HG02678 (cell line): ENCODE measurements at regions not wholly inside any gene's neighbourhood (a gene's known extent, or its start where the extent isn't known, plus 50 kb on each side); places are given as distances from the start of the nearest gene placed in this dataset.

Experiments
- ATAC-seq: cut with Tn5 transposase; IDR thresholded peaks from one replicate; pipeline ENCODE4 v1.9.1; 2021; ENCODE audit warnings: mild to moderate bottlenecking, moderate library complexity; ENCODE audit not compliant: unreplicated experiment

DNA sequence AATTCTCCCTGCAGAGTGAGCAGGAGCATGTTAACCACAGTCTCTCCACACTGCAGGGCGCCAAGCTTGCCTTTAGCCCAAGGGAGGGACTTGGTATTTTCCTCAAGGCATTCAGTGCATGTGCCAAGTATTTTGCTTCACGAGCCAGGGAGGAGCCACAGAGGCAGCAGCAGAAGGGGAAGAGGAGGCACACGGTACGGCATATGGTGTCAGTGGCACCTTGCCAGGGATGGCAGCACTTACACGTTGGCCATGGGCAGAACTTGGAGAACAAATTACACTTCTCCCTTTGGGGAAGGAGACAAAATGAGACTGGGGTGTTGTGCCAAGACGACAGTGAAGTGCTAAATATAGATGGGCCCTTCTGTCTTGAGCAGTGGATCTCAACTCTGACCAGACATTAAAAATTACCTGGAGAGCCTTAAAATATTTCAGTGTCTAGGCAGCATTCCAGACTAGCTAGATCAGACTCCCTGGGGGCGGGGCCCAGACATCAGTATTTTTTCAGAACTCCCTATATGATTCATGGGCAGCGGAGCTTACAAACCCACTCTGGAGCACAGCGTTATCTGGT is 155.8 kb downstream of the DRD1 start:
- ATAC-seq, result no peak

DNA sequence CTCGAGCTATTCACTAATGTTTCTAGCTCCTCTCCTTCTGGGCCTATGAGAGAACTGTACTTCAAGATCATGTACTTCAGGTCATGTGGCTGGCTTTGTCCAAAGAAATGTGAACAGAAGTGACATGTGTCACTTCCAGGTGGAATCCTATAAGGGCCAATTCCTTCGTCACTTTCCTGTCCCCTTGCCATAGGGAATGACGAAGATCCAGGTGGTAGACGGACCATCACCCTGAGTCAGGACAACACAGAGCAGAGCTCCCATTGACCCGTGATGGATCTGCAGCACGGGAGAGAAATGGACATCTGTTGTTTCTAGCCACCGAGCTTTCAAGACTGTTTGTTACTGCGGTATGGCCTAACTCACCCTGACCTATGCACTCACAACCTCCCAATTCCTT is 157.0 kb downstream of the DRD1 start:
- no peak for ATAC-seq

DNA sequence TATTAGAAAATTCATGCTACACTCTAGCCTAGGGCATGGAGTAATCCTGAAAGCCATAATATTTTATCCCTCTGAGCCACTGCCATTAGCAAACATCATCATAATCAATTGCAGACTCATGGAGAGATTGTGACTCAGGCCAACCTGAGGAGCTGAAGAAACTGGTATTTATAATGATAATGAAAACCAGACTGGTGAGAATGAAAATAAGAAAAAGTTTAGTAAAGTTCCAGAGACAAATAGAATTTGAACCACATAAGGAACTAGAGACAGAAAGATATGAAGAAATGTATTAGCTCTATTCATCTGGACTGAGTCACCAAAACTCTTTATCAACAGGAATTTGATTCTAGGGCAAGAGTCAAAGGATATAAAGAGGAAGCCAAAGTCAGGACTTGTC is 158.7 kb downstream of the DRD1 start:
- no peak for ATAC-seq

DNA sequence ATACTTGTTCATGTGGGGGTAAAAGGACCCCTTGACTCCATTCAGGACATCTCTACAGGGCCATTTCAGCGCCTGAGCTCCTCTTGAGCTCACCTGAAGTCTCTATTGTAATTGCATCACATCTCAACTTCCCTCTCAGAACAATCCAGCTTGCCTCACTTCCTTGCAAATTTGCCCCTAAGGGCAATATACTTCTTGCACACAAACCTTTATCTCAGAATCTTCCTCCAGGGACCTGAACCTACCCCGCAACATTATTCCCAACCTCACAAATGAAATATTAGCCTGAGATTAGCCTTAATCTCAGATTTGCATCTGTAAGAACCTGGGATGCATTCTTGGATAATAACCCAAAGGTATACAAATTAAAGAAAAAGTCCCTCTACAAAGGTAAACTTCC is 159.2 kb downstream of the DRD1 start:
- ATAC-seq, result no peak

DNA sequence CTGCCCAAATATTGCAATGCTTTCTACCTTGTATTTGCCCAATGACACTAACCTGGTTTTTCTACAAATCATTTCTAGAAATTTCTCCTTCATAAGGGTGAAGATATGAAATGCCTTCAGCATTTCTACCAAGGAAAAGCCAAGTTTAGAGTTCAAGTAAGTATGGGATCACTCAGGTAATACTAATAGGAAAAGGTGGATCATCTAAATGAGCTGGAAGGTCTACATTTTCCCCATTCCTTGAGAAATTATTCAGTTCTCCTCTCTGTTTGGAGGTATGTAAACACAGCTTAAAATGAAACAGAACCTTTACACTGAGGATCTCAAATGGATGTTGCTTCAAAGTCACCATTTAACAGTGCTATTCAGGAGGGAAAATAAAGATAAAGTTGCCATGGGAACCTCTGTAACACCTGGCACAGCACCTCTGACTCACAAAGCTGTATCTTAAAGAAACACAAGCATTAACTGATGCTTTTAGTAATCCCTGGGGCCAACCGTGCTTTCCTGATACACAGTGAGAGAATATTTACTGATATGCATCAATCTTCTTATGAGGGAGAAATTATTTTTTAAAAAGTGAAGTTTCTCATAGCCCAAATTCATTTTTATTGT is 161.3 kb downstream of the DRD1 start:
- no peak for ATAC-seq

DNA sequence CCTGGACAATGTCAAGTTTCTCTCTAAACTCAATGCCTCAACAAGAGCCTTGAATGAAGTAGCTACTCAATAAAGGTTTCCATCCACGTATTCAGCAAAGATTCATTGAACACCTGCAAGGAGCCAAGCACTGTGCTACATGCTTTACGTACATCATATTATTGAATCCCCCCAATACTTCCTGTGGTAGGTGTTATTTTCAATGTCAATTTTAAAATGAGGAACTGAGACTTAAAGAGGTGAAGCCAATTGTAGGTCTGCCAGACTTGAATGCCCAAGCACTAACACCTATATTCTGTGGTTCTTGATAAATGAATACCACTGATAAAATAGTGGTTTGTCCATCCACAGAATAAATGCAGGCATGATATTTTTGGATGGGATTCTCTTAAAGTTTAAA is 162.3 kb downstream of the DRD1 start:
- peak; percentile 44 for ATAC-seq

DNA sequence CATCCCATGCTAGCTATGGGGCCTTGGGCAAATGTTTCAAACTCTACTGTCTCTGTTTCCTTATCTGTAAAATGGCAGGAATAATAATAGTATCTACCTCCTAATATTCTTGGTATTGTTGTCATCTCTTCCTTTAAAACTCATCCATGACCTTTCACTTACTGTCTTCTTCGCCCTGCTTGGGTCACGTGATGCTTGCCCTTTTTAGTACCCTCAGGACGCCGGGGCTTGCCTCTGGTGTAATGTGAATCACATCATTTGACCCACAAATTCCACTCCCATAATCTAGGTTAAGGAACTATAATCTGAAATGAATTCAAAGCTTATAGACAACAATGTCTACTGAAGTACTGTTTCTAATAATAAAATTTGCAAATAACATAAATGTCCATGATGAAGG is 162.7 kb downstream of the DRD1 start:
- ATAC-seq, result no peak

DNA sequence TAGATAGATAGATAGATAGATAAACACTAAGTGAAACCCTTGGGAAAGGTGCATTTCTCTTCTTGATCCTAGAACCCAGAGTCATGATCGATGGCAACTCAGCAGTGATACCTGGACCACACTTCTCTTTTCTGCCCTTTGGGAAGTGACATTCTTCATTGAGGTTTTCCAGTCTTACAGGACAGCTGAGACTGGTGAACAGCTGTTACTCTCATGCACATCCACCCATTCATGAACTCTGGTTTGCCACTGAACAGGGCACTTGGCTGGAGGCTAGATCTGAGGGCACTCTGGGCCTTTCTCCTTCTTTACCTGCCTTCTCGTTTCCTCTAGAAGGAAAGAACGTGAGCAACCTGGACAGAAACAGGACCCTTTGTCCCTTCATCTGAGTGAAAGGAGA is 164.5 kb downstream of the DRD1 start:
- no peak for ATAC-seq

DNA sequence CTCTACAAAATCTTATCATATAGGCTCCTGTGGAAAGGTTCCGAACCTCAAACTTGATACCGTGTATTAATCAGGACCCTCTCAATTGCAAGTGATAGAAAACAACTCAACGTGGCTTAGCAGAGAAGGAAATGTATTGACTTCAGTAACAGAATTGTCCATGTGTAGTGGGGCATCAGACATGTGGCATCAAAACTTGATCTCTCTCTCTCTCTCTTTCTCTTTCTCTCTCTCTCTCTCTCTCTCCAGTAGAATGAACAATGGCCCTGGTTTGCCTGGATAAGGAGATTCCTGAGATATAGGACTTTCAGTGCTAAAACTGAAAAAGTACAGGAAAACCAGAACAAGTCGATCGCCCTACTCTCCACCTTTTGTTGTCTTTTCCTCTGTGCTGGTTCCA is 168.2 kb downstream of the DRD1 start:
- no peak for ATAC-seq

DNA sequence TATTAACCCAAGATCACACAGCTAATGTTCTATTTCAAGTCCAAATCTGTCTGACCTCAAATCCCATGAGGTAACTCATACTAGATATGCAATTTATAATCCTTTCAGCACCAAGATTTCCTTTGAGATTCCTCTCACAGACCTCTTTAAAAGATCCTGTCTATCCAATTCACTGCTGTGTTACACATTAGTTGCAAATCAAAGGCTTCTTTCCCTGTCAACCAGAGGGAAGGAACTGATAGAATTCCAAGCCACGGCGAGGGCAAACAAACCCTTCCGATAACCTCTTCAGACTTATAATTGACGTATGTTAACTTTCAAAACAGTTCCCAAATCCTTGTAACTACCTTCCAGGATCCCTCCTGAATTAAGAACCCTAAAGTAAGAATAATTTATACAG is 168.9 kb downstream of the DRD1 start:
- no peak for ATAC-seq

DNA sequence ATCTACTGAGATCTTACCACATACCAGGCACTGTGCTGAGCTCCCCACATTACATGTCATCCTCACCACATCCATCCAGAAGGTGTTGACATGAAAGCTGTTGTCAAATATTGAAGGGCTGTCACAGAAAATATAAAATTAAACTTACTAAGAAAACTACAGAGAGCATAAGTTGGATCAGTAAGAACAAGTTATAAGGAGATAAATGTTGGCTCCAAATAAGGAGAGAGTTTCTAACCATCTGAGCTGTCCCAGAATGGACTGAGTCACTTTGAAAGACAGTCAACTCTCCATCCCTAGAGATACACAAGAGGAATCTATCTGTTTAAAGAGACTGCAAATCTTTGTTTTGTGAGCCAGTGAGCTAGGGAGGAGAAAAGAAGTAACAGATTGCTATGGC is 169.8 kb downstream of the DRD1 start:
- no peak for ATAC-seq

DNA sequence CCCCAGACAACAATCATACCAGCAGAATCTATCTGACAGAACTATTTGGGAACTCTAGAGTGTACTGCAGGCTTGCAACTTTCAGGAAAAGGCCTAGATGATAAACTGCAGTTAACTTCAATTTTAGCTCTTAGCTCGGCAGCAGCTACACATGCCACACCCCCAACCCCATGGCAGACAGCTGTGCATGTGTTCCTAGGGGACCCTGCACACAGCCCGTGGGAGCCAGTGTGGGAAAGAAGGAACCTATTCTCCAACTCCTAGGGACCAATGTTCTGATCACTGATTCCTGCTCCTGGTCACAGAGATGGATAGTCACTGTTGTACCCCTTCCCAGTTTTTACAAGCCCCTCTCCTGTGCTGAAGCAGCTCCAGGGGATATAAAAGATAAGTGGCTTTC is 179.6 kb downstream of the DRD1 start:
- ATAC-seq, result no peak

DNA sequence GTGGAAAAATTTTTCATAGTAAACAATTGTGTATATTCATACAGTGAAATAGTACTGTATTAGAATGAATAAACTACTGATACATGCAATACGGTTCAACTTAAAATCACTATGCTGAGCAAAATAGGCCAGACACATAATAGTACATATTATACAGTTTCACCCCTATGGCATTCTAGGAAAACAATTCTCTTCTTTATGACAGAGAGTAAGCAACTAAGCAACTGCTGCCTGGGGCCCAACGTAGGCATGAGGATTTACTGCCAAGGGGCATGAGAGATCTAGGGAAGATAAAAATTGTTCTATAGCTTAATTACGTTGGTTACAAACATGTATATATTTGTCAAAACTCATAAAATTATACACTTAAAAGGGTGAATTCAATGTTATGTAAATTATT is 180.2 kb downstream of the DRD1 start:
- no peak for ATAC-seq

DNA sequence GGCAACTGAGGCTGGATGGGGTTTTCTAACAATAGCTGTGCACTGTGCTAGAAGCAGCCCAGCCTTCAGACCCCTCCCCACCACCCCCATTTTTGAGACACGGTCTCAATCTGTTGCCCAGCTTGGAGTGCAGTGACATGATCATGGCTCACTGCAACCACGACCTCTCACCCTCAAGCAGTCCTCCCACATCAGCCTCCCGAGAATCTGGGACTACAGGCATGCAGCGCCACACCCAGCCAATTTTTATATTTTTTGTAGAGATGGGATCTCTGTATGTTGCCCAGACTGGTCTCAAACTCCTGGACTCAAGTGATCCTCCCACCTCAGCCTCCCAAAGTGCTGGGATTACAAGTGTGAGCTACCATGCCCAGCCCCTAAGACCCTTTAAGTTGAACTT is 182.5 kb downstream of the DRD1 start:
- ATAC-seq, result no peak

DNA sequence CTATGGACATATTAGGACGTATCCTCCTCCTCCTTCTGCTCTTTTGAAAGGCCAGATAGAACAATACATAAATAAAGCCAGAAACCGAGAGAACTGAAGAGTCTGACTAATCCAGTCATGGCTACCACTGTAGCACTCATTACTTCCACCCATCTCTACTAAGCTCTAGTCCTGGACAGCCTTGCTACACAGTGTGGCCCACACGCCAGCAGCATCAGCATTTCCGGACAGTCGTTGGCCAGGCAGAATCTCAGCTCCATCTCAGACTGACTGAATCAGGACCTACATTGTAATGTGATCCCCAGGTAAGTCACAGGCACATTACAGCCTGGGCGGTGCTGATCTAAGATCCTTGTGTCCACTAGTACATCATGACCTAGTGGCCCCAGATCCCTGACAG is 182.9 kb downstream of the DRD1 start:
- ATAC-seq, result no peak

DNA sequence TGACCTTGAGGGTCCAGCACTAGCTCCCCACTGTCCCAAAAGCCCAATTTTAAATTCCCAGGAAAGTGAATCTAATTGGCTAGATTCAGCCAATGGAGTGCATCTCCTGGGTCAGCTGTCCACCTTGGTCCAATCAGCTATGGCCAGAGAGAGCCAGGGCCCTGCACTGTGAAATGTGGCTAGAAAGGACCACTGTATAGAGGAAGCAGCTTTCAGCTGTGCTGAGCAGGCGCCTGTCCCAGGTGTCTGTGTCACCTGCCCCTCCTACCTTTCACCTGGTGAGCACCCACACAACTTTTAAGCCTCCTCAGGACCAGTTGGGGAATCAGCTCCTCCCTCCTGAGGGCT is 186.2 kb downstream of the DRD1 start:
- no peak for ATAC-seq

DNA sequence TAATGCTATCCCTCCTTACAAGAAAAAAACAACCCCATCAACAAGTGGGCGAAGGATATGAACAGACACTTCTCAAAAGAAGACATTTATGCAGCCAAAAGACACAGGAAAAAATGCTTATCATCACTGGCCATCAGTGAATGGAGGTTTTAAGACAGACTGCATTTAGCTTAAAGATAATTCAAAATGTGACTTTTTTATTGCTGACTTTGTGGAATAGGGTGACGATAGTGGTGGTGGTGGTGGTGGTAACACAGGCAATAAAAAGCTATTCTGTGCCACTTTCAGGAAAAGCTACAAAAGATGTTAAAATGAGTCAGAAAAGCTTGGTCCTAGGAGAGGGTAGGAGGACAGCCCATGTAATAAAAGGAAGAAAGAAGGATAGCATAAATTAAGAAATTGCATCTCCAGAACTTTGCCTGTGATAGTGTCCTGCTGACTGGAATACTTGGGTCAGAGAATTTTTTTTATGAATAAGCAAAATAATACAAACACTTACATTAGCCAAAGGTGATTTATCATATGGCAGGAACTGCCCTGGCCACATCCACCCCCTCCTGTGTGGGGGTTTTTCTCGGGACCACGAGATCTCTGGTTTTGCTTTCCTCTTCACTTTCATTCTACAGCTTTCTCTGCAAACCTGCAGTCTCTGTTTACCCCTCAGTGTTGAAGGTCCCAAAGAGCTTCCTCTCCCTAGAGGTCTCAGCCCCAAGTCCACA is 186.7 kb downstream of the DRD1 start:
- no peak for ATAC-seq

DNA sequence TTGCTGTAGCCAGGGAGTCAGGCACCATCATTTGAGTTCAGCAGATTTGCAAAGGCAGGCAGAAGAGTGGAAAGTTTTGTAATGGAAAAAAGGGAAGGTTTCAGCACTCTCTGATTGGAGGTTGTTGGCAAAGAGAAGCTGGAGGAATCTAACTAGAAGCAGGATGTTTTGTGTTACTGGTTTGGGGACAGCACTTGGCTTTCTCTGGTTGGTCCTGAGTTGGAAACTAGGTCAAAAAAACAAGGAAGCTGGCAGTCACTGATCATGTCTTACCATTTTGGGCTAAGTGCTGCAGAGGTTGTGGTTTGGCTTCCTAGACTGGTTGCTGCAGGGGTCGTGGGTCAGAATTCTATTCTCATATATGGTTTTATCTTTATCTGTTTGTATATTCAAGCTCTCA is 189.8 kb downstream of the DRD1 start:
- no peak for ATAC-seq

DNA sequence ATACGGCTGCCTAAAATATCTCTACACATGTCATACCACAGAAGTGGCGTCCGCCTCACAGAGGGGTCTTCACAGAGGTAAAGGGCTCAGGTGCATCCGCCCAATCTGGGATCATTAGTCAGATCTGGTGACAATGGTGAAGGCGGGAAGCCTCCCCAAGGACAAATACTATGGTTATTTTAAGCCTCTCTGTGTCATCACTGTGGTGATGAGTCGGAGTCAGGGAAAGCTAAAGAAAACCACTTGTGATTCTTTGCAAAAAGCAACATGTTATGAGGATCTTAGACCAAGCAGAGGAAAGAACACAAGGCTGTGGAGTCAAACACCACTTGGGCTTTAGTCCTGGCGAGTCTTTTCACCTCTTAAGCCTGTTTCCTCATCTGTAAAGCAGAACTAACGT is 190.4 kb downstream of the DRD1 start:
- ATAC-seq, result no peak

DNA sequence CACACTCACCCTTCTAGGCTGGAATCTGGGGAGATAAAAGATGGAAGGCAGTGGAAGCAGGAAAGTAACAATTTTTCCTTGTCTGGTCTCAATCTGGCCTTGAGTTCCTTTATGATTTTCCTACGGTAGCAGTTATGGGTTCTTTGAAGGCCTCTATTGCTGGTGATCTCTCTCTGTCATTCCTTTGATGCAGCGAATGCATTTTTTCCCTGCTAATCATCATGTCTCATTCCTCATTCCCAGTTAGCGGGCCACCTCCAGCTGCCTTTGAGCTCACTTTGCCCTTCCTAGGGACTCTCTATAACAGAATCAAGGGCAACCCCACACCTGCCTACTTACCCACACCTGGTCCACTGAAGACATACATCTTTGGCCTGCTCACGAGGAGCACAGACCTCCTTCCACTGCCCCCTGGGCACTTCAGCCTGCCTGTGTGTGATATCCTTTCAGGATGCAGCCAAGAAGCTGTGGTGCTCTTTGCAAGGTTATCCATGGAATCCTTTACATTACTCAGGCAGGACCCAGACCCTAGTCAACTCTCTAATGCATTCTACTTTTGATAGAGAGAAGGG is 191.7 kb downstream of the DRD1 start:
- no peak for ATAC-seq

DNA sequence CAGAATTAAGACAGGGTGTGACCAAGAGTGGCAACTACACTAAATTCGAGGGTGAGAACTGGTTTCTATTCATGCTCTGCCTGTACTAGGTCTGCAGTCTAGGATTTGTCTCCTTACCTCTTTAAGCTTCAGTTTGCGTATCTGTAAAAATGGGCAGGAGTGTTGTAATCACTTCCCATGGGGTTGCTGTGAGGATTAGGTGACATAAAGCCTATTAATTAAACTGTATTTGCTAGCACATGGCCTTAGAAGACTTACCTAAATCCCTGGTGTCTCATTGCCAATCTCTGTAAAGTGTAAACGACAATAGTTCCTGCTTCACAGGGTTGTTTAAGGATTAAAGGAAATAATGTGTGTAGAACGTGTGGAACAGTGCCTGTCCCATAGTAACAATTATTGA is 193.6 kb downstream of the DRD1 start:
- ATAC-seq, result no peak

DNA sequence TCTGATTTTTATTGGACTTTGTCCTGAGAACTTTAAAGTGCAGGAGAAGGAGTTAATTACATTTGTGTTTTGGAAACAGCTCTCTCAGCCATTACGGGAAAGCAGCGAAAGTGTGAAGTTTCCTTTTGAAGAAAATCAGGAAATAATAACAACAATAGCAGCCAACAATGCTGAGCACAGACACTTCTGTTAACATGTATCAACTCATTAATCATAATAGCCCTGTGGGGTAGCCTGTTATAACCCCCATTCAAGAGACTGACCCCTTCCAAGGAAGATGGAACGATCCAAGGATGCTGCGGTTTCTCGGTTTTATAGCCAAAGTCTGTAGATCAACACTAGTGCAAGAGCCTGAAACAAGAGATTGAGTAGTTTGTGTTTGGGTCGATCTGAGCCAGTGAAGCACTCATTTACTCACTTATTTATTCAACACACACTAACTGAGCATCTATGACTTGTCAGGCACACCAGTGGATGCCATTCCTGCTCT is 195.5 kb downstream of the DRD1 start:
- ATAC-seq, result no peak
